GM03348 (cell line): ENCODE measurements at regions not wholly inside any gene's neighbourhood (a gene's known extent, or its start where the extent isn't known, plus 50 kb on each side); places are given as distances from the start of the nearest gene placed in this dataset.

Source experiments
- DNase-seq: peaks from one replicate; pipeline ENCODE4 v3.0.0; 2012; ENCODE audit warnings: low spot score

DNA sequence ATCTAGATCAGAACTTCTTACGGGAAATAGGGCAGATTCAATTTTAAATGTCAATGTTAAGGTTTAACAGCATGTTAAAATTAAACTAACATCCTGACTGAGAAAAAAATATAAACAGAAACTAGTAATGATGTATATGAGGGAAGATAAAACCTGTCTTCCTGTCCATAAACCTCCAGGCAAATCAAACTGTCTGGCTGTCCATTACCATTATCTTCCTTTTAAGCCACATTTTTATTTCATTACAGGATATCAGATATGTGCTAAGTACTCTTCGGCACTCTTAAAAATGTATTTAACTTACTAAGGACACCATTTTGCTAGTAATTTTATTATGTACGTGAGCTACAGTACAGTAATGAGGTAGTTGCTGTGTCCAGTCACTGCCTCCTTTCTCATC lies 1461.7 kb upstream of the ALCAM start:
- DNase-seq = no peak

DNA sequence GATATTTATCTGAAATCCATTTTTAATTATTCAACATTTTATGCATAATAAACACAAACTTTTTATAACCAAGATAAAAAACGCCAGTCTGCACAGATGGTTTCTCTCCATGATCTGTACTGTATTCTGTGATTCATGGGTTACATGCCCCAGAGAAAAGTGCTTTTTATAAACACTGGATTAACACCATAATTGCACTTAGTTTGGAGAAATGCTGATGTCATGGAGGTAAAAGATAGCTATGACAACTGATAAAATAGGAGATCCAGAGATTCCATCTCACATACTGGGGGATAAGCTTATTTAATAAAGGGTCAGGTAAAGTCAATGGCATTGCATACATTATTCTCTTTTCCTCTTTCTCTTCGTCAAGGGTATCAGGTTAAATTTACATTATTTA lies 1460.4 kb upstream of the ALCAM start:
- no peak for DNase-seq

DNA sequence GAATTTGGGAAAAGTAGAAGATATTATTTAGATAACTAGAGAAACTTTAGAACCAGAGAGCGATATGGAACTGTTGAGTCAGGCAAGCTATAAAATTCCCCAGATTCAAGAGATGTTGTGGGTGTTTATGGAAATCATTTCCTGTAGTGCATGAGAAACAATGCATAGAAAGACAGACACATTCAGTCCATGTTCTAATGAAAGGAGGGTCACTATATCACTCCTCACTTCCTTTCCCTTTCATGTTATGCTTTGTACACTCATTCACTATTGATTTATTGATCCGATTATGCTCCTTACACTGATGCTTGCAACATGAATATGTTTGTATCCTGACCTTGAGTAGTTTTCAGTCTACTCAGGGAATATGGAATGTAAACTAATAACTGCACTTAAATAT lies 1459.9 kb upstream of the ALCAM start:
- DNase-seq = no peak

DNA sequence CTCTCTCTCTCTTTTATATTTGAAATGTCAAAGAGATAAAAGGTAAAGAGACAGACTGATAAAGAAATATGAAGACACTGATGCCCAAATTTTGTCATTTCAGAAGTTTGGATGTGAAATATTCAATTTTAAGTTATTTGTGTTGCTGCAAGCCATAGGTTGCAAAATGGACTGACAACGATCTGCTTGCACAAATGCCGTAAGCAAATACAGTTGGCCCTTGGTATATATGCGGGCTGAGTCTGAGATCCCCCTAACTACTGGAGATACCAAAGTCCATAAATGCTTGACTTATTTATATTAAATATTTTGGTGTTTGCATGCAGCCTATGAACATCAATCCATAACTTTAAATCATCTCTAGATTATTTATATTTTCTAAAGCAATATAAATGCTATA lies 1459.1 kb upstream of the ALCAM start:
- DNase-seq = no peak

DNA sequence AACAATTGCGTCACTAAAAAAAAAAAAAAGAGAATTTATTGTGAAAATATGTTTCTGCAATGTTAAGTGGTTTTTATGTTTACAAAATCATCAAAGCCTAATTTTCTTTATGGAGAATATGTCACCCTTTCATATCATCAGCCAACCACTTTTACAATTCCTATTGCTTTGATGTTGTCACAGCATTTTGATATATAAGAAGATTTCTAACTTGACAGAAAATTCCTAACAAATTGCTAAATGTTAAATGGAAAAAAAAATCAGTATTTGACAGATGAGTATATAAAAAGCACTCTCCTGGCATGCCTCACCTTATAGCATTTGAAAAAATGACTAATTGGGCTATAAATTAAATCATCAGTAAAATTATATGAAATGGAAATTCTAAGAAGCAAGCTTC lies 1457.3 kb upstream of the ALCAM start:
- DNase-seq = no peak

DNA sequence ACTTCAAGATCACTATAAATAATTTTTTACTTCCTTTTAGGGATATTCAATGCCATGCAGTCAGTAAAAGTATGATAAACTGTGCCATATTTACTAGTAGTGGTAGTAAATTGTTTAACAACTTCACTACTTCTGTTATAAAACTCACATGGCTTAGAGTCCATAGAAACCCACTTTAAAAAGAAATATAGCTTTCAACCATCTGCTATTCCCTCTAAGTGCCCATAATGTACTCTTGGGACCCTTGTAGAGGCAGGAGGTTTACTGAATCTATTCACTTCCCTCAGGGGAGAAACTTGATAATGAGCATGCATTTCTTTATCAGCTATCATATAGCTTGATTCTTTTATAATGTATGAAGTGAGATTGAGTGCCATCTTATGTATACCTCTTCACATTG lies 1448.4 kb upstream of the ALCAM start:
- DNase-seq = no peak

DNA sequence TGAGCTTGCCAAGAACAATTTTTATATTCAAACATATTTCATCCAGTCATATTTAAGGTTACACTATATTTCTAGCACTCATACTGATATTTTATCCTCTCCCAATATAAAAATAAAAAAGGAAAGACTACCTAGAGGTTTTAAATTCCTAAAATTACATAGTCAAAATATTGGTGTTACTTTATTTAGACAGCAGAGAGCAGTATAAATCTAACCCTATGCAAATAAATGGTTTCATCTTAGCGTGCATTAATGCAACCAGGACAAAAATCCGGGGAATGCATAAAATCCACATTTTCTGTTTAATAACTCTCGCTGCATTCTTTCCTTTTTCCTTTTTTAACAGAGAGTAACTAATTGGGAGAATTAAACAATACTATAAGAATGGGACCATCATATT lies 1447.4 kb upstream of the ALCAM start:
- no peak for DNase-seq

DNA sequence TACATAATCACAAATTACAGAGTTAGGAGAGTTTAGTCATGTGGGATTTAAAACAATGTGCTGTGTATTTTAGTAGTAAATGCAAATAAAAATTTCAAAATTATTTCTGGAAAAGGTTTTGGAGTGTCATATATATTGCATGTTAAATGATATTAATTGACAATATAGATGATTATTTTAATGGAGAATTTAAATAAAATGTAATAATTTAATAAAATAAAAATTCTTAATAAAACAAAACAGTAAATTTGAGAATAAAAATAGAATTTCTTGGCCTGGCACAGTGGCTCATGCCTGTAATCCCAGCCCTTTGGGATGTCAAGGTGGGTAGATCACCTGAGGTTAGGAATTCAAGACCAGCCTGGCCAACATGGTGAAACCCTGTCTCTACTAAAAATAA lies 1442.8 kb upstream of the ALCAM start:
- no peak for DNase-seq

DNA sequence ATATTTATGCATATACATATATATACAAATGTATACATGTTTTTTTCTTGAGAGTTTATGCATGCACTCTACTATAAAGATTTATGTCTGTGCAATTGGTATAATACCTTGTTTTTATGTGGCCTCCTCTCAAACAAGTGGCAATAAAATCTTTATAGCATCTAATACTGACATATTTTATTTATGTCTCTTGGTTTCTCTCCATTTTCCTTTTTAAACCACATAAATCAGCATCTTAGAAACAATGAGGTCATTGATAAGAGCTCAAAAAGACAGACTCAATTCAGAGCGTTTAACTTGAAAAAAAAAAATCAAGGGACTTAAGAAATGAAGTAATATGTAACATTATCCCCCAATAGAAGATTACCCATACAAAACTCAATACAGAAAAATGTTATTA lies 1442.2 kb upstream of the ALCAM start:
- DNase-seq = no peak

DNA sequence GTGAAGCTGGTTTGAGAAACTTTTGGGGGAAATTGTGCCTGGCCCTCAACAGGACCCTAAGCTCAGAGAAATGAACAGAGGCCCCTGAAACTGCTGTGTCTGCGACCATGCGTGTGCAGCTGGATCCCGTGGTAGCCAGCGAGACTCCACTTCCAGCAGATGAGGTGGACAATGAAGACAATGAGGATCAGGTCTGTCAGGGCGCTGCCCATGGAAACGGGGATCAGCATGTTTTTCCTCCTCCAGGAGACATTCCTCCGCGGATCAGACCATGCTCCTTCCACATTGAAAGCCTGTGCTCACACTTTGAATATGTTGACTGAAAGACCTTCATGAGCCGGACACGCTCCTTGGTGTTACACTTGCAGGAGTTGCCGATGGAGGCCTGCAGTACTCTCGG lies 1439.8 kb upstream of the ALCAM start:
- no peak for DNase-seq

DNA sequence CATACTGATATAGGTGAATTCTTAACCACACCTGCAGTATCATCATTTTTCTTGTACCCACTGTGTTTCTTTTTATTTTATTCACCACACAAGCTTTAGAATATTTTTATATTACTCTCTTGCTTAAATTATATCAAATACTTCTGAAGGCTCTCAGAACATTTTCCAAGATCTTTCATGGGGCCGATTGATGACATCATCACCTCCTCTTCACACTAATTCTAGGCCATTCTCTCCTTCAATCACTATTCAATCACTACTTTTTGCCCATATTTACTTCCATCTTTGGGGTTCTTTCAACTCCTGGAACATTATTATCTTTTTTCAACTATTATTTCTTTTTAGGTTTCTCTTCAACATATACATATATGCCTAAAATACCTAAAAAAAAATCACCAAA lies 1438.8 kb upstream of the ALCAM start:
- no peak for DNase-seq

DNA sequence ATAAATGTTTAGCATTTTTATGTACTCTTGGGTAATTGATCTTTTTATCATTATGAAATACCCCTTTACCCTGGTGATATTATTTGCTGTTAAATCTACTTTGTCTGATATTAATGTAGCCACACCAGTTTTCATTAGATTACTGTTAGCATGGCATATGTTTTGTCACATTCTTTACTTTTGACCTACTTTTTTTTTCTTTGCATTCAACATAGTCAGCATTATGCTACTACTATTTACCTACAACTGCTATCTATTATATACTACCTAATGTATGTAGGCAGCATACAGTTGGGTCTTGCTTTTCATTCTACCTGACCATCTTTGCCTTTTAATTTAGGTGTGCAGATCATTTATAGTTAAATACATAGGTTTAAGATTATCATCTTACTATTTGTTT lies 1429.6 kb upstream of the ALCAM start:
- no peak for DNase-seq

DNA sequence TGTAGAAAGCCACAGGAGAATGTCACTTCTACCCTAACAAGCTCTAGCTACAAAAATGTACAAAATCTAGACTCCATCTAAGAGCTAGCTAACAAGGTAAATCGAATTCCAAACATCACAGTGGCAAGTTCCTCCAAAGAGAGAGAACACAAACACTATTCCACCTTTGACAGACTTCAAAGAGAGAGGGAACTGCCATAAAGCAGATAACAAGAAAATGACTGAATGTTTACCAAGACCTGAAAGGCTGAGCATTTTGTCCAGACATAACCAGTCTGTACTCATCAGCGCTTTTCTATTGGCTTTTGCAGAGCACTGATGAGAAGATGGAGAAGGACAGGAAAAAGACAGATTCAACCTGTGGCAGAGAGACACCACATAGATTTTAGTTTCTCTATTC lies 1419.6 kb upstream of the ALCAM start:
- no peak for DNase-seq

DNA sequence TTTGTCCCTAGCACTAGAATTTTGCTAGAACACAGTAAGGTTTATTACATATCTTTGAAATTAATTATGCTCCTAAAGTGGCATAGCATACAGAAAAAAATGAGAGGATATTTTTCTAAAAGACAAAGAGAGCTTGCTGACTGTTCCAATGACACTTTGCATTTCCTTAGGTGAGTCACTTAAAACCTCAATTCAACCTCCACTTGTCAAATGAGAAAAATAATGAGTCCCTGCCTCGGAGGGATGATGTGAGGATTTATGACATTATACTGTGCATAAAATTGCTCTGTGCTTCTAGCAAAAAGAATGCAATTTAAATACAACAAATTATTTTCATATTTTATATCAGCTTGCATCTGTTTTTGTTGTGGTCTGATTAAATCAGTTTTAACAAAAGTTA lies 1417.0 kb upstream of the ALCAM start:
- no peak for DNase-seq

DNA sequence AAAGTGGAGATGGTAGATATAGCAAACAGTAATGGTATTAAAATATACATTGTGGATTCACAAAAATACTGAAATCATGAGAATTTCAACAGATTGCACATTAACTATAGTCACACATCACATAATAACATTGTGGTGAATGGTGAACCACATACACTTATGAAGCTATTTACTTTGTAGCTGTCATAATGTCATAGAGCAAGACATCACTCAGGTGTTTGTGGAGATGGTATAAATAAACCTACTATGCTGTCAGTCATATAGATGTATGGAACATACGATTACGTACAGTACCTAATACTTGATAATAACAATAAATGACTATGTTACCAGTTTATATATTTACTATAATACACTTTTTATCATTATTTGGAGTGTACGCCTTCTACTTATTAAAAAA lies 1416.0 kb upstream of the ALCAM start:
- no peak for DNase-seq

DNA sequence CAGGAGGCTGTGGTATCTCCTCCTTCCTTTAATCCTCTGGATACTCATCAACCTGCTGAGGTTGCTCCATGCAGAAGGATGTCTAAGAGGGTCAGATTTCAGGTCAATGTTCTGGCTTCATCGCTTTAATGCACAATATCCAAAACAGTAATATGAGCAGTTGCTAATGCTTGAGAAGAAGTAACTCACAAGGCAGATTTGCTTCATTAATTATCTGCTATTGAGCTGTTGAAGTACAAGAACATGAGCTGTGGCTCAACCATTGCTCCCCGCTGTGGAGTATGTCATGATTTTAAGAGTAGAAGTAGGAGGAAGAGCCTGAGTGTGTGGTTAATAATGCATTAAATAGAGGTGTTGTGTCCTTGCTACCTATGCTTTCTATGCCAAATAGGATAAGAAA lies 1412.9 kb upstream of the ALCAM start:
- DNase-seq = no peak

DNA sequence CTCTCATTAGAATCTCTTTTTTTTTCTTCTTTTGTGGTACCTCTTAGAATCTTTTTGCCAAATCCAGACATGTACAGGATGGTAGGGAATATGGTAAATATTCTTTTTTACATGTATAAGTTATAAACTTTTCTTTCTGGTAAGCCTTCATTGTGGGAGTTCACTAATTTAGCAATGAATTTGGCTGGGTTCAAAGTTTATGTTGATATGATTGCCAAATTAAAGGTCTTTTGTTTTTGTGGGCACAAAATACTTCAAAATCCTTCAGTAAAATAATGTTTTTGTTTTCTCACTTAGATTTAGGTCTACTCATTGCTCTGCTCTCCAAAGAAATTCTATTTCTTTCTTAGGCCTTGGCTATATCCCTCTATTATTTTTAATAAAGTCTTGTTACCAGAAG lies 1405.9 kb upstream of the ALCAM start:
- no peak for DNase-seq

DNA sequence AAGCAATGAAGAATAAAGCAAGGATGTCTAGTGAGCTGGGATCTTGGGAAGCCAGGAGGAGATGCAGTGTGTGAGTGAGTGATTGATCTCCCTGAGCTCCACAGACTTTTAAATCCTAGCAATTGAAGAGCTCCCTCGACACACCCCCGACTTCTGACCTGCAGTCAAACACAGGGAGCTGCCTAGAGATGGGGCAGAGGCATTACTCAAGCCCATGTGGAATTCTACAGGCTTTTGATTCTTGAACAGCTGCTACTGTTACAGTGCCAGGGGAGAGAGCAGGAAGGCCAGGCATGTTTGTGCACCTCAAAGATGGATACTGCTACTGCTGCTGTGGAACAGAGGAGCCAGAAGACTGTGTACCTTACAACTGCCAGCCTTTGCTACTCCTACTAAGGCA lies 1403.1 kb upstream of the ALCAM start:
- no peak for DNase-seq

DNA sequence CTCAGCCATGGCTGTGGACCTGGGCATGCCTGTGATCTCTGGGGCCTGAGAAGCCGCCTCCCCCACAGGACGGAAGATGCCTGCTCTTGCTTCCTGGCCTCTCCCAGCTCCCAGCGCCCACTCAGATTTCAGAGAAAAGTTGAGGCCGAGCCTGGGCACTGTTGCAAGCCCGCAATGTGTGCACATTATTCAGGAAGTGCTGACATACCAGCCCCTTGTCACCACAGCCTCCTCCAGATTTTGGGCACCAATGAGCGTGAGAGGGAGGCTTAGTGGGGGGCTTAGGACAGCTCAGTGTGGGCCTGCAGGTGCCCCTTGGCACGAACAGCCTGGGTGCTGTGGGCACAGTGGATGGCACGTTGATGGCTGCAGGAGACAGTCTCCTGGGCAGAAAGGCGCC lies 1400.9 kb upstream of the ALCAM start:
- no peak for DNase-seq

DNA sequence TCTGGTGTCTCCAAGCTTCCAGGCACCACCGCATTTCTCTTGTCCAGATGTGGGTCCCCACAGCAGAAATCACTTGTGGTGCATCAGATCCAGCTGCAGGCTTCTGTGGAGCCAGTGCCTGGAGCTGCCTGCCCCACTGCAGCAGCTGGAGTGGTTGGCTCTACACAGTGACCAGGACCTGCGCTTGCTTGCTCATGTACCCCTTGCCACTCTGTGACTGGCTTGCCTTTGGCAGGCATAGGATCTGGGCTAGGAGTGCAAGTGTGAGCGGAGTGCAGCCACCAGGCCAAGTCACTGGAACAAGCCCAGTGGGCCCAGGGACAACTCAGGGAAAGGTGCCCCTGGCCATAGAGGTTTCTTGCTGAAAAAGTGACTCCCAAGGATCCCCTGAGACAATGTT lies 1400.0 kb upstream of the ALCAM start:
- no peak for DNase-seq

DNA sequence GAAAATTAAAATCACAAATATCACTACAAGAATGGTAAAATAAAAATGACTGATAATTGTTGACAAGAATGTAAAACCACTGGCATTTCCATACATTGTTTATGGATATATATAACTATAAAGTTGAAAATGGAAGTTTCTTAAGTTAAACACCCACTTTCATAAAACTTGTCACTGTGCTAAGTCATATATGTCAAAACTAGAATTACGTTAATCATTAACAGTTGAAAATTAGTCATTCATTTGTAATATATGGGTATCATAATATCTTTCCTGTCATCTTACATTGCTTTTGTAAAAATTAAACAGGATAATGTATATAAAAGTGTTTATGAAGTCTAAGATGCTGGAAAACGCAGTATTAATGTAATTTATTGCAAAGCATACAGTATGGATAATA lies 1398.6 kb upstream of the ALCAM start:
- no peak for DNase-seq

DNA sequence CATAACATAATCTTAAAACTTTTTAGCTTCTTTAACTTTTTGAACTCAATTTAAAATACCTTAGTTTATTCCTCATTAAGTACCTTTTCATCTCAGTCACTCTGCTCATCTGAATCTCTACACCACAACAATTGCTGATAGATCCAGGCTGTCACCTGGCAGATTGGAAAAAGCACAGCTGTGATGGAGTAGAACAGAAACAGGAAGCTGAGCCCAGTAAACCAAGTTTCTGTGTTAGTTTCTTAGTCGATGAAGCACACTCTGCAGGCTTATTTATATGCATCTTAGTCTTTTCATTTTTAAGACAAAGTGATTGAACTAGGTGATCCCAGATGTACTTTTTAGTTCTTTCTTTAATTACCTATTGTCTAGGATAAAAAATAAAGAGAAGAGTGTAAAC lies 1398.0 kb upstream of the ALCAM start:
- no peak for DNase-seq

DNA sequence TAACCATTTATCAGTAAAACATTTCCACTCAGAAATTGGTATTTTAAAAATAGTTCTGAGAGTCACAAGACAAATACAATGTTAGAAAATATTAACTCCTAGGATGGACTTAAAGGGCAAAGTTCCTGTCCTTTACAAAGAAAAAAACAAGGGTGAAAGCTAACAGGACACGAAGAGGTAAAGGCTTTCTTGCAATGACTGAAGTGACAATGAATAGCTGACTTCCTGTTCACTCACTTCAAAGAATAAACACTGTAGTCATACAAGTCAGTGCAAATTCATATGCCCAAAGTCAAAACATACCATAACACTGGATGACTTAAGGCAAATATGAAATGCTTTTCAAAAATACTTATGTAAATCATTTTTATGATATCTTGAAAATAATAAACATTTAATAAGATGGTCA lies 1389.8 kb upstream of the ALCAM start:
- no peak for DNase-seq

DNA sequence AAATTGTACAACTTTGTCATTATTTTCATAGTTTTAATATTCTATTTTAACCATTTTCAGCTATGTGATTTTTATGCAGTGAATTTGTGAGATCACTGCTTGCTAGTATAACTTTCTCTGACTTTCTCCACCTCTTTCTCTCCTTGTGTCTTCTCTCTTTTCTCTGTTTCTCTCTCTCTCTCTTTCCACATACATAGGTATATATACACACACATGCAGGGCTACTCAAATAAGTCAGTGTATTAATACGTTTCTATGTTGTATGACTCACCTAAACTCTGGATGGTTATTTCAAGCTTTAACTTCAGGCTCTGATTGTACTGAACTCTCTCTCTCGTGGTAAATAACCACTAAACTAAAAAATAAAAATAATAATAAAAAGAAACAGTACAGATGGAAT lies 1389.3 kb upstream of the ALCAM start:
- no peak for DNase-seq

DNA sequence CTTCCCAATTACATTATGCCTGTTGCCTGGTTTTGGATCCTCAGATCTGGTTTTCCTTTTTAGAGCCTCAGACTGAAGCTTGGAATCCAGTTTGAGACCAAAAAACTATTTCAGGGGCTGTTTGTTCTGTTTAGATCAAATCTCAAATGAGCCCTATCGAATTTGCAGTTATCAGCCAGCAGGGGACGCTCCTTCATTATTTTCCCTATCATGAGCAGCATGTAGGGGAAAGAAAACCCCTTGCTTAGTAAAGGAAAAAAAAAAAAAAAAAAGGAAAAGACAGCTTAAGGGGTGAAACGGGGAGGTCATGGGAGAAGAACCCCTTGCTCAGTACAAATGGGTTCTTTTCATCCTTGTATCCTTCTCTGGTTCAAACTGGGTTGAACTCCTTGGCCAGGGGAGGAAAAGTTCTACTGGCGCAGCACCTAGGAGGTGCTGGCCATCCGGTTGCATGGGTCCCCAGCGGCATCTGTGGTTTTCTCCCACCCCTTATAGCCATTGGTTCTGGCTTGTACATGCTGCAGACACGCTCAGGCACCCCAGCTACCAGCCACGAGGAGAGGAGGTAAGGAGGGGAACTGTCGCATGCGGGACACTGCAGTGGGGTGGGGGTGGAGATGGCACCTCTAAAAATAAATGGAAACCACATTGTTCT lies 1375.1 kb upstream of the ALCAM start:
- DNase-seq = peak; percentile 28
